ENCODE measurements at regions not wholly inside any gene's neighbourhood (a gene's known extent, or its start where the extent isn't known, plus 50 kb on each side); places are given as distances from the start of the nearest gene placed in this dataset.

GRCh38 chr16:27725236-27726000 lies 175.5 kb downstream of the KATNIP start:
- H3K4me1 Mint-ChIP-seq (ENCODE audit: low read depth) = no peaks in the 10 kb centered on the region
- no peaks in the 10 kb centered on the region for H3K27me3 Mint-ChIP-seq
- no peaks in the 10 kb centered on the region for H3K9me3 Mint-ChIP-seq
- no peak overlapping the region for H3K27ac Mint-ChIP-seq
- ATAC-seq (no peak), DNase-seq (no peak)
- no peak overlapping the region for H3K4me3 Mint-ChIP-seq
- intact Hi-C loops (cut with micrococcal nuclease) = no loop called here
- ChIA-PET POLR2A (interaction anchor here (0.6 kb wide), 1 partner anchor 143 kb away, joined by 4 read pairs; no protein-coding TSS in a partner anchor), CTCF (no interaction called here)
- TF ChIP-seq CTCF (IDR thresholded peaks at IDR 0.05) = no peak
- peaks cover 9% of the 10 kb centered on the region for H3K36me3 Mint-ChIP-seq (ENCODE audit: low read depth)

GRCh38 chr16:27726621-27727261 lies 176.8 kb downstream of the KATNIP start:
- H3K9me3 Mint-ChIP-seq = no peaks in the 10 kb centered on the region

GRCh38 chr16:27727941-27728340 lies 178.0 kb downstream of the KATNIP start:
- ChIA-PET POLR2A (no interaction called here), CTCF (no interaction called here)
- DNase-seq (no peak), ATAC-seq (no peak)
- Mint-ChIP-seq H3K27me3 (no peaks in the 10 kb centered on the region), H3K36me3 (ENCODE audit: low read depth) (peaks cover 4% of the 10 kb centered on the region), H3K4me3 (no peak overlapping the region), H3K4me1 (ENCODE audit: low read depth) (no peaks in the 10 kb centered on the region), H3K27ac (no peak overlapping the region), H3K9me3 (no peaks in the 10 kb centered on the region)
- intact Hi-C loops (cut with micrococcal nuclease) = no loop called here
- no peak for TF ChIP-seq CTCF (IDR thresholded peaks at IDR 0.05)

More at GRCh38 chr16:27726621-27727261, 176.8 kb downstream of the KATNIP start:
- no peaks in the 10 kb centered on the region for H3K27me3 Mint-ChIP-seq
- no peaks in the 10 kb centered on the region for H3K4me1 Mint-ChIP-seq (ENCODE audit: low read depth)
- no peak for TF ChIP-seq CTCF (IDR thresholded peaks at IDR 0.05)
- no peak overlapping the region for H3K4me3 Mint-ChIP-seq
- ChIA-PET POLR2A (no interaction called here), CTCF (no interaction called here)
- ATAC-seq (no peak), DNase-seq (no peak)
- intact Hi-C loops (cut with micrococcal nuclease) = no loop called here
- peaks cover 9% of the 10 kb centered on the region for H3K36me3 Mint-ChIP-seq (ENCODE audit: low read depth)
- H3K27ac Mint-ChIP-seq = no peak overlapping the region

- Mint-ChIP-seq H3K36me3 (ENCODE audit: low read depth) (peaks cover 4% of the 10 kb centered on the region), H3K4me1 (ENCODE audit: low read depth) (no peaks in the 10 kb centered on the region), H3K9me3 (no peaks in the 10 kb centered on the region), H3K27ac (no peak overlapping the region), H3K4me3 (no peak overlapping the region), H3K27me3 (no peaks in the 10 kb centered on the region)
- no peak for TF ChIP-seq CTCF (IDR thresholded peaks at IDR 0.05)
- POLR2A ChIA-PET = no interaction called here
- DNase-seq (no peak), ATAC-seq (no peak)
- intact Hi-C loops (cut with micrococcal nuclease) = no loop called here
- CTCF ChIA-PET = no interaction called here
Measured at GRCh38 chr16:27728691-27729090, 178.7 kb downstream of the KATNIP start.

GRCh38 chr16:27729516-27730304 lies 179.8 kb downstream of the KATNIP start:
- ATAC-seq = no peak
- Mint-ChIP-seq H3K36me3 (ENCODE audit: low read depth) (no peaks in the 10 kb centered on the region), H3K4me3 (no peak overlapping the region), H3K27ac (no peak overlapping the region), H3K9me3 (no peaks in the 10 kb centered on the region), H3K4me1 (ENCODE audit: low read depth) (no peaks in the 10 kb centered on the region), H3K27me3 (no peaks in the 10 kb centered on the region)
- ChIA-PET POLR2A (no interaction called here), CTCF (no interaction called here)
- no peak for DNase-seq
- no peak for TF ChIP-seq CTCF (IDR thresholded peaks at IDR 0.05)
- intact Hi-C loops (cut with micrococcal nuclease) = no loop called here
